ENCODE measurements at regions not wholly inside any gene's neighbourhood (a gene's known extent, or its start where the extent isn't known, plus 50 kb on each side); places are given as distances from the start of the nearest gene placed in this dataset.

DNA sequence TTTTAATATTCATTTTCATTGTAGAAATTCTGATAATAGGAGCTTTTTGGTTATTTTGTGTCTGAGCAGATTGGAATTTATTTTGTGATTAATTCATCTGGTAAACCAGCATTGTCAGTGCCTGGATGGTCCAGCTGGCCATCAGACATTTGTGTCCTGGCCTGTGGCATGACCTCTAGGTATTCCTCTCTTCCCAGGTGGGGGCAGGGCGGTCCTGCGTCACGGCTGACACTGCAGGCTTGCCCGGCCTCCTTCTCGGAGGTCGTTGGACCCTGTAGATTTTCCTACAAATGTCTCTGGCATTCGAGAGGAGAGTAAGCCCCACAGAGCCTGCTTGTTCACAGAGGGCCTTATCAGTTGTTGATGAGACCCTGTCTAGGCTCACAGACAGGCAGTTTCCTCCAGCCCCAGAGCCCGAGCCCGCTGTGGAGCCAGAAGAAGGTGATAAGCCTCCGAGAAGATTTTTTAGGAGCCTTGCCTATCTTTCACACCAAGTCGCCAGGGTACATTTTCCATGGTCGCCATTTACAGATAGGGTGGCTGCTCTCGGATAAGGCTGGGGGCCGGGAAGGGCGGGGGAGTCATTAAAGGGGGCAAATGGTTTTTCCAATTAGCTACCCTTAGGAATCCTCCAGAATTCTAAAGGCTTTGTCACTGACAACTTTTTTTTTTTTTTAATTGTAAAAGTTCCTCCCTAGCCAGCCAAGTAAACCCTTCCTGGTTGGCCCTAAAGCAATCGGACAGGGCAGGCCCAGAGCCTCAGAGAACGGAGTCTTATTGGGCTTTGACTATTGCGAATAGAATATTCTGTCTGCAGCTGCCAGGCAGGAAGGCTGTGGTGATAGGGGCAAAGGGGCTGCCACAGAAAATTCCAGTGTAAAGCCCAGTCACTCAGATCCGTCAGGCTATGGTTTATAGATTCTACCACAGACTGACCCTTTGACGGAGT, 78.1 kb upstream of the TBX20 start:
- DNase-seq (ENCODE audit: low read depth): no peak
- no peak overlapping the region for H3K4me3 ChIP-seq (ENCODE audit: low read length)
- no peak for TF ChIP-seq CTCF (IDR thresholded peaks at IDR 0.05; ENCODE audit: insufficient read depth, low read depth, low read length, missing control alignments)

DNA sequence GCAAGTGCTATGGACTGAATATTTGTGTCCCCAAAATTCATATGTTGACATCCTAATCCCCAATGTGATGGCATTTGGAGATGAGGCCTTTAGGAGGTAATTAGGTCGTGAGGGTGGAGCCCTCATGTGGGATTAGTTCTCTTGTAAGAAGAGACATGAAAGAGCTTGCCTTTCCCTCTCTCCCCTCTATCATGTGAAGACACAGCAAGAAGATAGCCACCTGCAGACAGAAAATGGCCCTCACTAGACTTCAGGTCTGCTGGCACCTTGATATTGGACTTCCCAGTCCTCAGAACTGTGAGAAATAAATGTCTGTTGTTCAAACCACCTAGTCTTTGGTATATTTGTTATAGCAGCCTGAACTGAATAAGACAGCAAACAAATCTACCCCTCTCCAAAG, 75.1 kb upstream of the TBX20 start:
- DNase-seq (ENCODE audit: low read depth): no peak
- TF ChIP-seq CTCF (IDR thresholded peaks at IDR 0.05; ENCODE audit: insufficient read depth, low read depth, low read length, missing control alignments): no peak
- H3K4me3 ChIP-seq (ENCODE audit: low read length): no peak overlapping the region

DNA sequence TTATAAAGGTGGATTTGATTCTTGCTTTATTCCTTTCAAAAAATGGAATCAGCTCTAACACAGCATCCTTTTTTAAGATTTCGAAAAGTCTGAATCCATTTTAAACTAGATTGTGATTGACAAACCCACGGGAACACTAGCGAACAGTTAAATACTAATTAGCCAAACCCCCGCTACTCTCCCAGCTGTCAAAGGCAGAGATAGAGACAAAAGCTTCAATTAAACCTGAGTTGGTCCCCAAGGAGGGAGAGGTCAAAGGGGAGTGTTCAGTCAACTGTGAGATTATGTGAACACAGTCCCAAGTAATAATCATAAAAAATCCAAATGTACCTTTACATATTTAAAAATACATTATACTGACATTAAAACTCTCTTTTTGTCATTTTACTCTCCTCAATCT, 65.7 kb upstream of the TBX20 start:
- H3K4me3 ChIP-seq (ENCODE audit: low read length): no peak overlapping the region
- TF ChIP-seq CTCF (IDR thresholded peaks at IDR 0.05; ENCODE audit: insufficient read depth, low read depth, low read length, missing control alignments): no peak
- DNase-seq (ENCODE audit: low read depth): no peak

- no peak for TF ChIP-seq CTCF (IDR thresholded peaks at IDR 0.05; ENCODE audit: insufficient read depth, low read depth, low read length, missing control alignments)
- DNase-seq (ENCODE audit: low read depth): no peak
- no peak overlapping the region for H3K4me3 ChIP-seq (ENCODE audit: low read length)
Measured at GRCh38 chr7:35316549-35316948, 62.6 kb upstream of the TBX20 start.

DNA sequence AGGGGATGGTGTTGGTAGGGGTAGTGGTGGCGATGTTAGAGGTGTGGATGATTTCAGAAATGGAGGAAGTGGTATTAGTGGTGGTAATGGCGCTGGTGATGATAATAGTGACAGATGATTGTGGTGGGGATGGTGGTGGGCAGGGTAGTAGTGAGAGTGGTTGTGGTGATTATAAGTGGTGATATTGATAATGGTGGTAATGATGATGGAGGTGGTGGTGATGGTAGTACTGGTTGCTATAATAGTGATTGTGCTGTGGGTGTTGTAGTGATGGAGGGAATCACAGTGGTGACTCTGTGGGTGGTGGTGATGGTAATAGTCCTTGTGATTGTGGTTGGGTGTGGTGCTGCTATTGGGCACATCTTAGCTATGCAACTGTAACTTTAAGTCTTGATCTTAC, 61.6 kb upstream of the TBX20 start:
- TF ChIP-seq CTCF (IDR thresholded peaks at IDR 0.05; ENCODE audit: insufficient read depth, low read depth, low read length, missing control alignments): no peak
- no peak for DNase-seq (ENCODE audit: low read depth)
- H3K4me3 ChIP-seq (ENCODE audit: low read length): no peak overlapping the region

DNA sequence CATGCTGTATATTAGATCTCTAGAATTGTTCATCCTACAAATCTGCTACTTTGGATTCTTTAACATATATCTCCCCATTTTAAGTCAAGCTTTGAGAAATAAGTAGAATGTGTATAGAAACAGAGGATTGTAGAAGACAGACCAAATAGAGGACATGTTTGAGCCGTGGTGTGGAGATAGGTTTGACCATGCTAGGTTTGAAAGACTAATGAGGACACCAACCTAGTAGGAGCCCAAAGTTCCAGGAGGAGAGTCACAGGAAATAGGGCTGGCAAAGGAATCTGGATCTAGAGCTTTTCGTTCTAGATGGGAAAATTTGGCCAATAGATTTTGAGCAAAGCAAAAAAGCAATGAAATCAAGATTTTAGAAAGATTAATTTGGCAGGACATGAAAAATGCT, 60.5 kb upstream of the TBX20 start:
- no peak for TF ChIP-seq CTCF (IDR thresholded peaks at IDR 0.05; ENCODE audit: insufficient read depth, low read depth, low read length, missing control alignments)
- no peak overlapping the region for H3K4me3 ChIP-seq (ENCODE audit: low read length)
- DNase-seq (ENCODE audit: low read depth): no peak

DNA sequence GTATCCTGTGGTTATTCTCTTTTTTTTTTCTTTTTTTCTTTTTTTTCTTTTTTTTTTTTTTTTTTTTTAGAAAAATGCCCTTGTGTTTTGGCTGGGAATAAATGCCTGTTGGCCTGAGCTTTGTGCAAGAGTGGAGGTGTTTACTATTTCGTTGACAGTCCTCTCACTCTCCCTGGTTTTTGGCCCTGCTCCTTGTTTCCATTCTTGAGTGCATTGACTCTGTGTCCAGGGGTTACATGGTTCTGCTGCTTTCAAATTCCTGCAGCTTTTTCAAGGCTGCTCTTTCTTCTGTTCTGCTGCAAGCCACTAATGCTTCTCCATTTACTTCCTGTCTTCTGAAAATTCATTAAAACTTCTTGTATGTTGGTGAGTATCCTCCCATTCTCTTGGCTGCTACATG, 59.7 kb upstream of the TBX20 start:
- no peak for TF ChIP-seq CTCF (IDR thresholded peaks at IDR 0.05; ENCODE audit: insufficient read depth, low read depth, low read length, missing control alignments)
- H3K4me3 ChIP-seq (ENCODE audit: low read length): no peak overlapping the region
- no peak for DNase-seq (ENCODE audit: low read depth)

Data from epithelial cell of esophagus (primary cell).